OCI-LY1 (cell line): ENCODE measurements at regions not wholly inside any gene's neighbourhood (a gene's known extent, or its start where the extent isn't known, plus 50 kb on each side); places are given as distances from the start of the nearest gene placed in this dataset.

Experiments
- H2AFZ ChIP-seq: fragments of 200-600 bp; sonication (generic), shearing (Covaris generic); 2 replicates; pipeline ENCODE4 v1.6.0; 2014; ENCODE audit warnings: antibody characterized with exemption, mild to moderate bottlenecking, low read length
- H3F3A ChIP-seq: fragments of 200-600 bp; sonication (generic), shearing (Covaris generic); 2 replicates; pipeline ENCODE4 v1.6.0; 2014; ENCODE audit warnings: mild to moderate bottlenecking, antibody characterized with exemption, low read length, moderate library complexity; ENCODE audit not compliant: insufficient read depth
- H3K27ac ChIP-seq: fragments of 200-600 bp; sonication (generic); 2 replicates; pipeline ENCODE4 v1.5.1; 2014; ENCODE audit warnings: low read length, mixed run types, mild to moderate bottlenecking, low read depth; ENCODE audit not compliant: poor library complexity, severe bottlenecking
- H3K27me3 ChIP-seq: fragments of 200-600 bp; sonication (generic); 2 replicates; pipeline ENCODE4 v1.6.0; 2014; ENCODE audit warnings: antibody characterized with exemption, mild to moderate bottlenecking, low read length, moderate library complexity; ENCODE audit not compliant: insufficient read depth
- H3K36me3 ChIP-seq: fragments of 200-600 bp; sonication (generic); 2 replicates; pipeline ENCODE4 v1.6.1; 2014; ENCODE audit warnings: mild to moderate bottlenecking, antibody characterized with exemption, low read length, moderate library complexity, mixed read lengths; ENCODE audit not compliant: insufficient read depth
- H3K4me1 ChIP-seq: fragments of 200-600 bp; sonication (generic); 2 replicates; pipeline ENCODE4 v1.5.1; 2014; ENCODE audit warnings: mild to moderate bottlenecking, low read length, moderate library complexity; ENCODE audit not compliant: insufficient read depth, severe bottlenecking
- H3K4me2 ChIP-seq: fragments of 200-600 bp; sonication (generic), shearing (Covaris generic); 2 replicates; pipeline ENCODE4 v1.6.1; 2014; ENCODE audit warnings: low read length
- H3K4me3 ChIP-seq: fragments of 200-600 bp; sonication (generic); 2 replicates; pipeline ENCODE4 v1.5.1; 2014; ENCODE audit warnings: low read length, low read depth, mild to moderate bottlenecking, mixed read lengths; ENCODE audit not compliant: poor library complexity, severe bottlenecking
- H3K79me2 ChIP-seq: fragments of 200-600 bp; shearing (Covaris generic); 2 replicates; pipeline ENCODE4 v1.6.1; 2016; ENCODE audit warnings: mixed run types, low read length, mixed read lengths; ENCODE audit not compliant: insufficient read depth
- H3K9ac ChIP-seq: fragments of 200-600 bp; sonication (generic), shearing (Covaris generic); 2 replicates; pipeline ENCODE4 v1.6.1; 2014; ENCODE audit warnings: mild to moderate bottlenecking, low read length, mixed read lengths
- H3K9me2 ChIP-seq: fragments of 200-600 bp; sonication (generic), shearing (Covaris generic); 2 replicates; pipeline ENCODE4 v1.6.1; 2014; ENCODE audit warnings: low read depth, mild to moderate bottlenecking, low read length, mixed read lengths
- H3K9me3 ChIP-seq: fragments of 200-600 bp; shearing (Covaris generic); 2 replicates; pipeline ENCODE4 v1.6.1; 2014; ENCODE audit warnings: low read length, mixed read lengths
- H4K20me1 ChIP-seq: fragments of 200-600 bp; sonication (generic), shearing (Covaris generic); 2 replicates; pipeline ENCODE4 v1.6.0; 2016; ENCODE audit warnings: mild to moderate bottlenecking, low read length; ENCODE audit not compliant: insufficient read depth
- EZH2 ChIP-seq: fragments of 200-600 bp; sonication (generic), shearing (Covaris generic); IDR thresholded peaks from 2 replicates; pipeline ENCODE4 v1.8.0; 2017; ENCODE audit warnings: borderline replicate concordance, mixed run types, mild to moderate bottlenecking, antibody characterized with exemption, low read length, moderate library complexity, mixed read lengths
- TF ChIP-seq, protein P1 (sequence below): fragments of 200-600 bp; sonication (generic), shearing (Covaris generic); IDR thresholded peaks from 2 replicates; pipeline ENCODE4 v1.5.1; 2017; ENCODE audit warnings: mild to moderate bottlenecking, antibody characterized with exemption, low read length, moderate library complexity, mixed read lengths

- H3K4me2 ChIP-seq = no peak overlapping the region
- no peak overlapping the region for H3K9ac ChIP-seq
- H3K79me2 ChIP-seq = no peaks in the 10 kb centered on the region
- H3K27me3 ChIP-seq = no peaks in the 10 kb centered on the region
- H3K4me1 ChIP-seq = peaks cover 6% of the 10 kb centered on the region
- H3K9me3 ChIP-seq = no peaks in the 10 kb centered on the region
- no peaks in the 10 kb centered on the region for H4K20me1 ChIP-seq
- no peaks in the 10 kb centered on the region for H3K9me2 ChIP-seq
- H3K27ac ChIP-seq = no peak overlapping the region
- H3K4me3 ChIP-seq = no peak overlapping the region
- H2AFZ ChIP-seq = no peak overlapping the region
- H3F3A ChIP-seq = no peaks in the 10 kb centered on the region
- no peaks in the 10 kb centered on the region for H3K36me3 ChIP-seq
- TF ChIP-seq, protein P1, sequence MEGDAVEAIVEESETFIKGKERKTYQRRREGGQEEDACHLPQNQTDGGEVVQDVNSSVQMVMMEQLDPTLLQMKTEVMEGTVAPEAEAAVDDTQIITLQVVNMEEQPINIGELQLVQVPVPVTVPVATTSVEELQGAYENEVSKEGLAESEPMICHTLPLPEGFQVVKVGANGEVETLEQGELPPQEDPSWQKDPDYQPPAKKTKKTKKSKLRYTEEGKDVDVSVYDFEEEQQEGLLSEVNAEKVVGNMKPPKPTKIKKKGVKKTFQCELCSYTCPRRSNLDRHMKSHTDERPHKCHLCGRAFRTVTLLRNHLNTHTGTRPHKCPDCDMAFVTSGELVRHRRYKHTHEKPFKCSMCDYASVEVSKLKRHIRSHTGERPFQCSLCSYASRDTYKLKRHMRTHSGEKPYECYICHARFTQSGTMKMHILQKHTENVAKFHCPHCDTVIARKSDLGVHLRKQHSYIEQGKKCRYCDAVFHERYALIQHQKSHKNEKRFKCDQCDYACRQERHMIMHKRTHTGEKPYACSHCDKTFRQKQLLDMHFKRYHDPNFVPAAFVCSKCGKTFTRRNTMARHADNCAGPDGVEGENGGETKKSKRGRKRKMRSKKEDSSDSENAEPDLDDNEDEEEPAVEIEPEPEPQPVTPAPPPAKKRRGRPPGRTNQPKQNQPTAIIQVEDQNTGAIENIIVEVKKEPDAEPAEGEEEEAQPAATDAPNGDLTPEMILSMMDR = no peak
- no peak for TF ChIP-seq EZH2
Observed at GRCh38 chr3:151538456-151539393, 77.9 kb upstream of the IGSF10 start.

- no peak overlapping the region for H3K27ac ChIP-seq
- no peaks in the 10 kb centered on the region for H3K9me2 ChIP-seq
- no peak overlapping the region for H2AFZ ChIP-seq
- no peak overlapping the region for H3K9ac ChIP-seq
- TF ChIP-seq, protein P1 = no peak
- no peak for TF ChIP-seq EZH2
- H3K36me3 ChIP-seq = no peaks in the 10 kb centered on the region
- H3K9me3 ChIP-seq = no peaks in the 10 kb centered on the region
- no peaks in the 10 kb centered on the region for H3K4me1 ChIP-seq
- no peaks in the 10 kb centered on the region for H3K79me2 ChIP-seq
- no peak overlapping the region for H3K4me3 ChIP-seq
- H3K4me2 ChIP-seq = no peak overlapping the region
- H3F3A ChIP-seq = no peaks in the 10 kb centered on the region
- H3K27me3 ChIP-seq = no peaks in the 10 kb centered on the region
- H4K20me1 ChIP-seq = no peaks in the 10 kb centered on the region
Observed at GRCh38 chr3:151537726-151538125, 76.9 kb upstream of the IGSF10 start.

DNA sequence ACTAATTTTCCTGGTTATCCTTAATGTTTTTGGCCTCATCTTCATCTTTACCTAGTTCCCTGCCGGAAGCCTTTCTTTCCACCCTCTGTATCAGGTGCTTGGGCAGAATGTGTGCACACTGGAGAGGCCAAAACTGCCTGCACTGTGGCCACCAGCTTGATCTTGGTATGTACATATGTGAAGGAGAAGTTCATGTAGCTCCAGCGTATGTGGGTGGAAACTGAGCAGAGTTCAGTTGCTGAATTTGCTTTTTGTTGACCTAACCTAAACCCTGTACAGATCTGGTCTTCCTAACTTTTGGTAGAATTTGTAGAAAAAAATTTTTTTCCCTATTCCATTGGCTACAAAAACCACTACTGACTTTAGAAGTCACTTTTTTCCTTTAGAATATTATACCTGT, 65.9 kb upstream of the IGSF10 start:
- Histone ChIP-seq H3K36me3 (no peaks in the 10 kb centered on the region), H3K79me2 (no peaks in the 10 kb centered on the region), H3K9me2 (no peaks in the 10 kb centered on the region), H3K27me3 (no peaks in the 10 kb centered on the region), H3K9me3 (no peaks in the 10 kb centered on the region), H3K4me3 (no peak overlapping the region), H3F3A (no peaks in the 10 kb centered on the region), H2AFZ (no peak overlapping the region), H3K4me1 (no peaks in the 10 kb centered on the region), H3K9ac (no peak overlapping the region), H3K27ac (no peak overlapping the region), H4K20me1 (no peaks in the 10 kb centered on the region), H3K4me2 (no peak overlapping the region)
- TF ChIP-seq EZH2 = no peak
- TF ChIP-seq, protein P1 = no peak
